HCT116 (cell line): ENCODE measurements at regions not wholly inside any gene's neighbourhood (a gene's known extent, or its start where the extent isn't known, plus 50 kb on each side); places are given as distances from the start of the nearest gene placed in this dataset.

Experiments used
- CTCF ChIP-seq, 3 experiments: fragments of 200-600 bp in 1 of 3; sonication (generic) in 1 of 3; IDR thresholded peaks in 2 of 3; conservative IDR thresholded peaks in 1 of 3; 2 replicates each; pipeline ENCODE4 v1.5.1; 2012 to 2017; ENCODE audit warnings: low read depth in 2 of 3, low read length in 2 of 3, antibody characterized with exemption in 1 of 3, borderline replicate concordance in 1 of 3, control low read depth in 1 of 3, mild to moderate bottlenecking in 1 of 3, mixed read lengths in 1 of 3, mixed run types in 1 of 3, moderate library complexity in 1 of 3; ENCODE audit not compliant: insufficient read depth in 1 of 3
- EGR1 ChIP-seq: IDR thresholded peaks from 2 replicates; pipeline ENCODE4 v1.6.1; 2012; ENCODE audit warnings: low read depth
- EZH2 ChIP-seq: fragments of 200-600 bp; sonication (generic); IDR thresholded peaks from 2 replicates; pipeline ENCODE4 v1.6.1; 2017; ENCODE audit warnings: antibody characterized with exemption, mixed run types
- EZH2phosphoT487 ChIP-seq: fragments of 200-600 bp; IDR thresholded peaks from 2 replicates; pipeline ENCODE4 v1.6.1; 2018; ENCODE audit warnings: antibody characterized with exemption, borderline replicate concordance
- JUND ChIP-seq: IDR thresholded peaks from 2 replicates; pipeline ENCODE4 v1.6.1; 2012
- POLR2A ChIP-seq: IDR thresholded peaks from 2 replicates; pipeline ENCODE4 v1.7.0; 2011; ENCODE audit warnings: borderline replicate concordance; ENCODE audit not compliant: insufficient read depth, insufficient read length; ENCODE audit errors: extremely low read depth
- RAD21 ChIP-seq: IDR thresholded peaks from 2 replicates; pipeline ENCODE4 v1.6.1; 2012; ENCODE audit warnings: low read depth, mild to moderate bottlenecking
- REST ChIP-seq: IDR thresholded peaks from 2 replicates; pipeline ENCODE4 v1.6.1; 2012; ENCODE audit warnings: low read depth
- YY1 ChIP-seq: IDR thresholded peaks from 2 replicates; pipeline ENCODE4 v1.6.1; 2011; ENCODE audit warnings: low read length, low read depth, moderate library complexity, mild to moderate bottlenecking; ENCODE audit not compliant: insufficient replicate concordance; ENCODE audit errors: extremely low read depth
- ZFX ChIP-seq: fragments of 450-650 bp; IDR thresholded peaks from 2 replicates; pipeline ENCODE4 v1.6.1; 2017

DNA sequence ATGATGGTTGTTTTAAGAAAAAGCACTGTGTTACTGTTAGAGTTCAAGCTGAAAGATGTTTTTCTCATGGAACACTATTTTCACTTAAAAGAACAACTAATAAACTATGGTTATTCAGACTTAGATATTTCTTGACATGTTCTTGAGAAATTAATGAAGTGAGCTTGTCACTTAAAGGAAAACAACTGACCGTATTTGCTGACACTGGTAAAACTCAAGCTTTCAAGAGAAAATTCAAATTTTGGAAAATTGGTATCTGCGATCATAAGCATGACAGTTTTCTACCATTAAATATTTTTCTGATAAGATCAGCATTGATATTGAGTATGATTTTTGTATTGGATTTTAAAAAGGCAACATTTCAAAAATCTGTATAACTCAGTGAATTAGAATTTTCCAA, 549.5 kb upstream of the ACTRT1 start:
- TF ChIP-seq POLR2A (no peak), EZH2phosphoT487 (no peak), ZFX (no peak), CTCF (IDR thresholded peaks at IDR 0.05 in 2 of 3, conservative IDR thresholded peaks at IDR 0.05 in 1 of 3; ENCODE audit: borderline replicate concordance in 1 of 3, insufficient read depth in 1 of 3, low read depth in 2 of 3, low read length in 2 of 3) (no peak), EGR1 (no peak), RAD21 (no peak), YY1 (no peak), REST (no peak), JUND (no peak), EZH2 (no peak)
